PC-3 (cell line): ENCODE measurements at regions not wholly inside any gene's neighbourhood (a gene's known extent, or its start where the extent isn't known, plus 50 kb on each side); places are given as distances from the start of the nearest gene placed in this dataset.

ENCODE experiments used
- CTCF ChIP-seq: fragments of 300-600 bp; sonication (generic); conservative IDR thresholded peaks from 2 replicates; pipeline ENCODE4 v1.5.1; 2017; ENCODE audit warnings: antibody characterized with exemption, low read depth, mild to moderate bottlenecking, low read length
- EZH2 ChIP-seq: fragments of 300-600 bp; sonication (generic); IDR thresholded peaks from one replicate; pipeline ENCODE4 v1.6.1; 2017; ENCODE audit warnings: antibody characterized with exemption, mild to moderate bottlenecking, low read length; ENCODE audit not compliant: unreplicated experiment
- EZH2phosphoT487 ChIP-seq: fragments of 300-600 bp; sonication (generic); IDR thresholded peaks from 2 replicates; pipeline ENCODE4 v1.6.1; 2018; ENCODE audit warnings: mild to moderate bottlenecking, antibody characterized with exemption, low read length, borderline replicate concordance

GRCh38 chr7:13078105-13078504 lies 390.7 kb downstream of the ARL4A start:
- TF ChIP-seq CTCF (no peak), EZH2 (no peak), EZH2phosphoT487 (no peak)
